ENCODE measurements at regions not wholly inside any gene's neighbourhood (a gene's known extent, or its start where the extent isn't known, plus 50 kb on each side); places are given as distances from the start of the nearest gene placed in this dataset.
"Not testable (repeated sequence)": the region's sequence is repeated elsewhere in the genome, so short reads cannot be mapped to it uniquely, and the experiment has no call there.

DNA sequence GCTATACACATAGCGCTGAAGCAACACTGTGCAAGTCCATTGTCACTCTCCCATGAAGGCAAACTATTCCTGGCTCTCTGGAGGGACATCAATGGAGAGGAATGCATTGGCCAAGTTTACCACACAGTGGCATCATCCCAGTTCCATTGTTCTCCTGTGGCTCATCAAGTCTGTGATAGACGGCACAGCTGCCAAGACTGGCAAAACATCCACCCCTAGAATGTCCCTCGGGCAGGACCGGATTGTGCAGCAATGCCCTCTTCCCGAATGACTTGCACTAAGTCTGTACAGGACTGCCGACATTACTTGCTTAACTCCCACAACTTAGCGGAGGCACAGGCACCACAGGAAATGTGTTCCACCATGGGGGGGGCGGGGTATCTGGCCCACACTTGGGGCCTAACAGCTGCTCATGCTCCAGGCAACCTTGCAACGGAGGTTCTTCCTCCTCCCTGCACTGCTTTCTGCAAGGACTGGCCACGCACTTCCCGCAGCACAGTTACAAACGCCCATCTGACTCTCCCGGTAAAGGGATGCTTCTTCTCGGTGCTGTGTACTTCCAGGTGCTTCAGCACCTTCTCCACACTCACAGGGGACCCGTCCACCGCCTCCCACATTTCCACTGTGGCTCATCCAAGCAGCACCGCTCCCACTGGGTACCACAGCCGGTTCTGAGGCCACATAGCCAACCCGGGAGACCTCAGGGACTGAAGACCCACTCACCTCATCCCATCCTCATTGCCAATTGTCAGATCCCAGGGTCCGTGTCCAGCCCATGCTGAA is 1309.6 kb upstream of the RAG2 start:
- POLR2A ChIA-PET = no interaction called here
- ATAC-seq (ENCODE audit: low read depth) = no peak
- H3K4me1 Mint-ChIP-seq = no peaks in the 10 kb centered on the region
- DNase-seq = no peak
- H3K27me3 Mint-ChIP-seq = no peaks in the 10 kb centered on the region
- H3K9me3 Mint-ChIP-seq = peaks cover 5% of the 10 kb centered on the region
- no peak overlapping the region for H3K4me3 Mint-ChIP-seq
- H3K36me3 Mint-ChIP-seq = no peaks in the 10 kb centered on the region
- H3K27ac Mint-ChIP-seq = no peak overlapping the region

DNA sequence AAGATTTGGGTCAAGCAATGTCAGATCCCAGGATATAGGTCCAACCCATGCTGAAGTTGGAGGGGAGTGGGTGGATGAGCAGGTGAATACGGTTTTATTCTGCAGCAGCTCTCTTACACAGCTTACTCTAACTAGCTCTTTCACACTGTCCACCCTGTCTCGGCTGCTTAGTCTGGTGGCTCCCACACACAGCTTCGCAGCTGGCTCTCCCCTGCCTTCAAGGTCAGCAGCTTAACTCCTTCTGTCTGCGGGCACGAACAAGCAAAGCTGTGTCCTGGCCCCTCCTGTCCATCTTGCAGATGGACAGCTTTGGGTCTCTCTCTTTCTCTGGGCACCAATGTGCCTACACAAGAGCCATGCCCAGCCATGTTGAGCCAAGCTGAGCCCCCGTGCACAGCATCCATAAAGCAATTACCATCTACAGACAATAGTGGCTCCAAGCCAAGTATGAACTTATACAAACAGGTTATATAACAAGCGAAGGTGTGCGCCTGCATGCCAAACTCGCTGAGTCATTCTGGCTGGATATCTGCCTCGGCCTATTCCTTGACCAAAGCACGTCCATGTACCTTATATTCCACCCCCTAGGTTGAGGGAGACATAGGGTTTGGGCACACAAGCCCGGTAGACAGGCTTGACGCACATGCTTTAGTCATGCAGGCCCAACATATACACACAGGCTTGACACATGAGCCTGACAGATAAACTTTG is 1307.8 kb upstream of the RAG2 start:
- Mint-ChIP-seq H3K36me3 (no peaks in the 10 kb centered on the region), H3K27me3 (no peaks in the 10 kb centered on the region), H3K4me1 (no peaks in the 10 kb centered on the region), H3K9me3 (peaks cover 5% of the 10 kb centered on the region), H3K27ac (no peak overlapping the region), H3K4me3 (no peak overlapping the region)
- no peak for ATAC-seq (ENCODE audit: low read depth)
- no peak for DNase-seq
- POLR2A ChIA-PET = no interaction called here

DNA sequence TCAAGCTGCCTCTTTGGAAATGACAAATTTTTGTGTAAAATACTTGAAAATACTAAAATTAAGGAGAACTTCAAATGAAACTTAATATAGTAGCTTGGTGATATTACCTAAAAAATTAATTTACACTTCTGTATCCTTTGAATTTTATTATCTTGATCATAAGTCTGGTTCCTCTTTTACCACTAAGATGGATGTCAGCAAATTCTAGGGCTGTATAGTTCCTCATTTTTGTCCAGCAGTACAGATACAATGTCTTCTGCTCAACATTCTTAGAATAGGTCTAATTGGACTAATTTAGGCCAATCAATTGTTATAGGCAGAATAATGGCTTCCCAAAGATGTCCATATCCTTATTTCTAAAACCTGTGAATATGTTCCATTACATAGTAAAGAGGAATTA is 1298.0 kb upstream of the RAG2 start:
- Mint-ChIP-seq H3K9me3 (peaks cover 9% of the 10 kb centered on the region), H3K4me3 (no peak overlapping the region), H3K27me3 (no peaks in the 10 kb centered on the region), H3K36me3 (no peaks in the 10 kb centered on the region), H3K4me1 (no peaks in the 10 kb centered on the region), H3K27ac (no peak overlapping the region)
- ATAC-seq (ENCODE audit: low read depth) (no peak), DNase-seq (no peak)
- POLR2A ChIA-PET = no interaction called here

DNA sequence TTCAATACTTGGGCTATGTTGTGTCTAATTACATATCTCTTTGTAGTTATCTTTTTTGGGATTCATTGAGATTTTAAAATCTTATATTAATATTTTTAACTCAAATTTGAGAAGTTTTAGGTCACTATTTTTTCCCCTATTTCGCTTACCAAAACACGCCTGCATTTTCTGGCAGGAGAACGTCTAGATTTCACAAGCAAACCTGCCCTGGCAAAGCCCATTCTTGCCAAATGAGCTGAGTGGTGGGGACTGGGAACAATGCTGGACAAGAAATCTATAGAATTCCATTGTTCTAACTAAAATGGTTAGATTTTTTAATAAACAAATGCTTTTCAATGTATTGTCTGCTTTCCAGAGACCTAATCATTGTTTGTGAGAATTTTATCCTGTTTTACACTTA is 1283.7 kb upstream of the RAG2 start:
- Mint-ChIP-seq H3K4me1 (no peaks in the 10 kb centered on the region), H3K27me3 (no peaks in the 10 kb centered on the region), H3K36me3 (no peaks in the 10 kb centered on the region), H3K9me3 (peaks cover 3% of the 10 kb centered on the region), H3K27ac (no peak overlapping the region), H3K4me3 (no peak overlapping the region)
- ATAC-seq (ENCODE audit: low read depth) = no peak
- POLR2A ChIA-PET = no interaction called here
- no peak for DNase-seq

DNA sequence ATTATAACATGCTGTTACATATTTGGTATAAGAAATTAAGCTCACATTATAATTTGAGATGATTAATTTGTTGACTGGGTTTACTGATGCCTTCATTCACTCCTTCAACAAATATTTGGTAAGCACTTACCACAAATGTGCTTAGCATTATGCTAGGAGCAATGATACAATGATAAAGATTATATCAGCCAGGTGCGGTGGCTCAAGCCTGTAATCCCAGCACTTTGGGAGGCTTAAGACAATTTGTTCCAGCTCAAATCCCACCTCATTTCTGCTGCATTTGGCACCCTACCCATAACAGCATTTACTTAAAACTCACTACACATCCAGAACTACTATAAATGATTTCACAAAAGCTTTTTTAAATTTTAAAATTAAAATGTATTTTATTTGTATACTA is 1263.6 kb upstream of the RAG2 start:
- Mint-ChIP-seq H3K27me3 (no peaks in the 10 kb centered on the region), H3K36me3 (no peaks in the 10 kb centered on the region), H3K4me3 (no peak overlapping the region), H3K4me1 (no peaks in the 10 kb centered on the region), H3K27ac (no peak overlapping the region), H3K9me3 (peaks cover 6% of the 10 kb centered on the region)
- DNase-seq (no peak), ATAC-seq (ENCODE audit: low read depth) (no peak)
- POLR2A ChIA-PET = no interaction called here

DNA sequence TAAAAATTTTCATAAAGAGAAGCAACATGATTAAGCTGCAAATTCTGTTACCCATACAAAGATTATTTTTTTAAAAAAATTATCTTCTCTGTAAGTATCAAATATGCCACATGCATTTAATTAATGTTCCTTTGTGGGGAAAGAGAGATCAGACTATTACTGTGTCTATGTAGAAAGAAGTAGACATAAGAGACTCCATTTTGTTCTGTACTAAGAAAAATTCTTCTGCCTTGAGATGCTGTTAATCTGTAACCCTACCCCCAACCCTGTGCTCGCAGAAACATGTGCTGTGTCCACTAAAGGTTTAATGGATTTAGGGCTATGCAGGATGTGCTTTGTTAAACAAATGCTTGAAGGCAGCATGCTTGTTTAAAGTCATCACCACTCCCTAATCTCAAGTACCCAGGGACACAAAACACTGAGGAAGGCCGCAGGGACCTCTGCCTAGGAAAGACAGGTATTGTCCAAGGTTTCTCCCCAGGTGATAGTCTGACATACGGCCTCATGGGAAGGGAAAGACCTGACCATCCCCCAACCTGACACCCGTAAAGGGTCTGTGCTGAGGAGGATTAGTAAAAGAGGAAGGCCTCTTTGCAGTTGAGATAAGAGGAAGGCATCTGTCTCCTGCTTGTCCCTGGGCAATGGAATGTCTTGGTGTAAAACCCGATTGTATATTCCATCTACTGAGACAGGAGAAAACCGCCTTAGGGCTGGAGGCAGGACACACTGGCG is 1260.9 kb upstream of the RAG2 start:
- H3K4me3 Mint-ChIP-seq; DNase-seq; H3K27ac Mint-ChIP-seq; H3K27me3 Mint-ChIP-seq; POLR2A ChIA-PET; H3K4me1 Mint-ChIP-seq; H3K36me3 Mint-ChIP-seq; H3K9me3 Mint-ChIP-seq; ATAC-seq (ENCODE audit: low read depth): not testable (repeated sequence)

DNA sequence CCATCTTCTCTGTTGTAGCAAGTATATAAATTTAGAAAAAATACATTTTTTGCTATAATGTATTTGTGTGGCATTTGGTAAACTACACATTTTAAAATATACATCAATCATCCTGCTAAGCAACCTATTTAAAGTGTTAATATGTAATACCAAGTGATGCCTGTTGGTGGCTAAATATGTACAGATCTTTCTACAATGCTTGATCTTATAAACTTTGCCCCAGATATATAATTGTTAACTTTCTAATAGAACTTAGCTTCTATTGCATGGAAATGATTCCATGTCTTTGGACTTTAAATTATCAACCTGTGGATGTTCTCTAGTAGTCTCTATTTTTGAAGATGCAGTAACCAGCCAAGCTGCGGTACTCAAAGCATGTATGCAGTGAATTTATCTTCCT is 1260.4 kb upstream of the RAG2 start:
- H3K9me3 Mint-ChIP-seq = peaks cover 4% of the 10 kb centered on the region
- POLR2A ChIA-PET = no interaction called here
- H3K36me3 Mint-ChIP-seq = no peaks in the 10 kb centered on the region
- no peak for DNase-seq
- no peak overlapping the region for H3K4me3 Mint-ChIP-seq
- ATAC-seq (ENCODE audit: low read depth) = no peak
- no peaks in the 10 kb centered on the region for H3K4me1 Mint-ChIP-seq
- no peak overlapping the region for H3K27ac Mint-ChIP-seq
- H3K27me3 Mint-ChIP-seq = no peaks in the 10 kb centered on the region

DNA sequence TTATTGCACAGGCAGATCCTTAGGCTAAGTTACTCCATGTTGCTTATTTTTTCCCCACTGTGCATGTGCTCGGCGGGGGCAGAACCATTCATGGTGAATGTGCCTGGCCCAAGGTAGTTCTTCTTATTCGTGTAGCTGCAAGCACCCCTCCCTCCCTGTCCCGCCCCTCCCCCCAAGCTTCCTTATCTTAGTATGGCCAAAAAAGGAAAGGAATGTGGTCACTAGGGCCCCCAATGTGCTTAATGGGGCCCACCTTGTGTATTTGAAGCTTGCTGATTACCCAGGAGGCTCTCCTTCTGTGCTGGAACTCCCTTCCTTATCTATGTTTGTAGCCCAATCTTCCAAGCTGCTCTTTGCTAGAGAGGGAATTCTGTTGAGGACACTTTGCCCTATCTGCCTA is 1259.7 kb upstream of the RAG2 start:
- H3K36me3 Mint-ChIP-seq = no peaks in the 10 kb centered on the region
- ATAC-seq (ENCODE audit: low read depth) = no peak
- no peak overlapping the region for H3K4me3 Mint-ChIP-seq
- H3K27me3 Mint-ChIP-seq = no peaks in the 10 kb centered on the region
- peaks cover 4% of the 10 kb centered on the region for H3K9me3 Mint-ChIP-seq
- DNase-seq = no peak
- POLR2A ChIA-PET = no interaction called here
- no peaks in the 10 kb centered on the region for H3K4me1 Mint-ChIP-seq
- no peak overlapping the region for H3K27ac Mint-ChIP-seq

DNA sequence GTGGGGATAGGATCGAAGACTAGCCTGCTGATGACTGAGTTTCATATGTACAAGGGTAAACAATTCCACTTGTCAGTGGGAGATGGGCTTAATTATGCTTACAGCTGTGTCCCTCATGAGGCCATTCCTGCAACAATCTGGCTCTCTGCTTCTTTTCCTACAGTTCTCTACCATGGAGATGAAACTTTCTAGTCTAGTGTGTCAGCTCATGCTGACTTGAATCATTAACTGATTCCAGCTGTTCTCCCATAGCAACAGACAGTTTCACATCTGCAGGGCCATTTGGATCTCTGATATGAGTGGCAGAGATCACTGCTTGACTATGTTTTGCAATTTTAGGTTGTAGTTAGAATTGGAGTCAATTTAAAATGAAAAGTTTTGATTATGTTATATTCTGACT is 1251.7 kb upstream of the RAG2 start:
- H3K27me3 Mint-ChIP-seq = no peaks in the 10 kb centered on the region
- DNase-seq = no peak
- H3K36me3 Mint-ChIP-seq = no peaks in the 10 kb centered on the region
- no peak overlapping the region for H3K4me3 Mint-ChIP-seq
- no peak for ATAC-seq (ENCODE audit: low read depth)
- no peak overlapping the region for H3K27ac Mint-ChIP-seq
- H3K4me1 Mint-ChIP-seq = no peaks in the 10 kb centered on the region
- POLR2A ChIA-PET = no interaction called here
- peaks cover 2% of the 10 kb centered on the region for H3K9me3 Mint-ChIP-seq

DNA sequence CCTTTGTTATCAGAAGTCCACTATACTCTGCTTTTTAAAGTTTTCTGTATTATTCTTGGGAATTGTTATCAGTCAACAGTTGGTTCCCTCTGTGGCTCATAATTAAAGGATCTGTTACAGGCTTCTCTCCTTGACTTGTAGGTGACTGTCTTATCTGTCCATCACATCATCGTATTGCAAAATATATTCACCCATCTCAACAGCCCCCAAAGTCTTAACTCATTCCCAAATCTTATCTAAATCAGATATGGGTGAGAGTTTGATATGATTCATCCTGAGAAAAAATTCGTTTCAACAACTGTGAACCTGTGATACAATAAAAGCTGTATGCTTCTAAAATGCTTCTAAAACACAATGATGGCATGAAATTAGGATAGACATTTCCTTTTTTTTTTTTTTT is 1245.6 kb upstream of the RAG2 start:
- H3K4me3 Mint-ChIP-seq = no peak overlapping the region
- H3K36me3 Mint-ChIP-seq = no peaks in the 10 kb centered on the region
- POLR2A ChIA-PET = no interaction called here
- no peaks in the 10 kb centered on the region for H3K27me3 Mint-ChIP-seq
- DNase-seq (no peak), ATAC-seq (ENCODE audit: low read depth) (no peak)
- no peak overlapping the region for H3K27ac Mint-ChIP-seq
- H3K4me1 Mint-ChIP-seq = no peaks in the 10 kb centered on the region
- peaks cover 2% of the 10 kb centered on the region for H3K9me3 Mint-ChIP-seq

DNA sequence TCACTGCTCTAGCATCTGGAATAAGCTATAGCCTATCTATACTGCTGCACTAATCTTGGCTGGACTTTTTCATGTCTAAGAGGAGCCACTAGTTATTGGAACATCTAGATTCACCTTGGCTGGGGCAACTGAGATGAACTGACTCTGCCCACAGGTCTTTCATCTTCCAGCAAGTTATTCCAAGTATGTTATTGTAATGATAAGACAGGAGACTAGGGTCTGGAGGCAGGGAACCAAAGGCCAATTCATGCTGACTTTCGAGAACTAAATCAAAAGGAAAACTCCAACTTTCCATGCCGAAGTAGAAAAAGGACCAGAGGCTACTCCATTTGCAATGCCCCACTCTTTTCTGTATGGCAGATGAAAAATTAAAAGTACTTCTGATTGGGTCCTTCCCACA is 1243.0 kb upstream of the RAG2 start:
- DNase-seq (no peak), ATAC-seq (ENCODE audit: low read depth) (no peak)
- Mint-ChIP-seq H3K27me3 (no peaks in the 10 kb centered on the region), H3K36me3 (no peaks in the 10 kb centered on the region), H3K9me3 (peaks cover 2% of the 10 kb centered on the region), H3K27ac (no peak overlapping the region), H3K4me3 (no peak overlapping the region), H3K4me1 (no peaks in the 10 kb centered on the region)
- POLR2A ChIA-PET = no interaction called here

DNA sequence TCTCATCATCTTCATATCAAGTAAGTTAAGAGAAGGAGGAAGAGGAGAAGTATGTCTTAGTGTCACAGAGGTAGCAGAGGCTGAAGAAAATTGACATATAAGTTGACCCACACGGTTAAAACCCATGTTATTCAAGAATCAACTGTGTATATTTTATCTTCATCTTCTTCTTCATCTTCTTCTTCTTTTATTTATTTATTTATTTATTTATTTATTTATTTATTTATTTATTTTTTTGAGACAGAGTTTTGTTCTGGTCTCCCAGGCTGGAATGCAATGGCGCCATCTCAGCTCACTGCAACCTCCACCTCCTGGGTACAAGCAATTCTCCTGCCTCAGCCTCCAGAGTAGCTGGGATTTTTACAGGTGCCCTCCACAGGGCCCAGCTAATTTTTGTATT is 1242.3 kb upstream of the RAG2 start:
- H3K27ac Mint-ChIP-seq; POLR2A ChIA-PET; H3K4me1 Mint-ChIP-seq; H3K27me3 Mint-ChIP-seq; DNase-seq; H3K9me3 Mint-ChIP-seq; H3K36me3 Mint-ChIP-seq; ATAC-seq (ENCODE audit: low read depth); H3K4me3 Mint-ChIP-seq: not testable (repeated sequence)

DNA sequence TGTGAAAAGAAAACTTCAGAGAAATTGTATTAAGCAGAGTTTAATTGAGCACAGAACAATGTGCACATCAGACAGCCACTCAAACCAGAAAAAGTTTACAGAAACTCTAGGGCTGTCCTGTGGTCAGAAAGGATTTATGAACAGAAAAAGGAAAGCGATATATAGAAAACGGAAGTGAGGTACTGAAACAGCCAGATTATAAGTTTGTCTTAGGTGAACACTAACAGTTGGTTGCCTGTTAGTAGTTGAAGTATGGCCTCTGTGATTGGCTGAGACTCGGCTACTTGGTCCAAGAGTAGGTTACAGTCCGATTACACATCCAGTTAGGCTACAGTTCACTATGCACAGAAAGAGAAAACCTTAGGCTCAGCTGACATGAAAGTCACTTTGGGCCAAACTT is 1232.5 kb upstream of the RAG2 start:
- DNase-seq (no peak), ATAC-seq (ENCODE audit: low read depth) (no peak)
- POLR2A ChIA-PET = no interaction called here
- H3K9me3 Mint-ChIP-seq = no peaks in the 10 kb centered on the region
- no peaks in the 10 kb centered on the region for H3K36me3 Mint-ChIP-seq
- no peaks in the 10 kb centered on the region for H3K27me3 Mint-ChIP-seq
- no peak overlapping the region for H3K27ac Mint-ChIP-seq
- H3K4me1 Mint-ChIP-seq = no peaks in the 10 kb centered on the region
- H3K4me3 Mint-ChIP-seq = no peak overlapping the region

DNA sequence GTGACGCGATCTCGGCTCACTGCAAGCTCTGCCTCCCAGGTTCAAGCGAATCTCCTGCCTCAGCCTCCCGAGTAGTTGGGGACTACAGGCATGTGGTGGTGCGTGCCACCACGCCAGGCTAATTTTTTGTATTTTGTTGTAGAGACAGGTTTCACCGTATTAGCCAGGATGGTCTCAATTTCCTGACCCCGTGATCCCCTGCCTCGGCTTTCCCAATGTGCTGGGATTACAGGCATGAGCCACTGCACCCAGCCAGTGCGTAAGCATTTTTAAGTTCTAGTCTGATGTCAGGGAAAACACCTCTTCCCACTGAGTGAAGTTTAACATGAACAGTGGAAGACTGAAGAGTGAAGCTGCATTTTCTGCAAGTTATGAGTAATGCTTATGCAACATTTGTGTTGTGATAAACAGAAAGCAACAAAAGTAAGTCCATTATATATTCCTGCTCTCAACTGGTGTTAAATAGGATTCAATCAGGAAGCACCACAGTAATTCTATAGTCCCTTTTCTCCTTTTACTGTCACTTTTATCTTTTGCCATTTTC is 1219.8 kb upstream of the RAG2 start:
- Mint-ChIP-seq H3K4me3 (no peak overlapping the region), H3K4me1 (no peaks in the 10 kb centered on the region), H3K36me3 (no peaks in the 10 kb centered on the region)

More for the DNA sequence above, 1219.8 kb upstream of the RAG2 start:
- H3K27me3 Mint-ChIP-seq = no peaks in the 10 kb centered on the region
- POLR2A ChIA-PET = no interaction called here
- peaks cover 7% of the 10 kb centered on the region for H3K9me3 Mint-ChIP-seq
- ATAC-seq (ENCODE audit: low read depth) (no peak), DNase-seq (no peak)
- H3K27ac Mint-ChIP-seq = no peak overlapping the region

Measured in activated naive CD8-positive, alpha-beta T cell treated with anti-CD3 and anti-CD28 coated beads, Interleukin-2, amount 10 ng/mL, durations not matched to agents 7 days and 5 days (primary cell).